ENCODE measurements at regions not wholly inside any gene's neighbourhood (a gene's known extent, or its start where the extent isn't known, plus 50 kb on each side); places are given as distances from the start of the nearest gene placed in this dataset.
A peak's percentile ranks its signal among the peaks of the same experiment; 100 is the strongest.

- no peaks in the 10 kb centered on the region for H3K79me2 ChIP-seq (ENCODE audit: control insufficient read depth, insufficient read depth, low read length)
- POLR2A ChIA-PET, result no interaction called here
- intact Hi-C loops (cut with micrococcal nuclease; ENCODE audit: unreplicated experiment), result loop anchor here (5.0 kb wide), 3 partner anchors 203 to 397 kb away; no protein-coding TSS in a partner anchor
- 45% methylated on average over 6 of the region's 6 CpGs for WGBS (ENCODE audit: insufficient coverage, insufficient replicate concordance, low lambda C conversion rate, missing lambda C conversion rate)
- BruUV-seq (replicated peaks), result no TSS peak
- SMC1A ChIA-PET (ENCODE audit: uncharacterized antibody, unreplicated experiment), result no interaction called here
- no peaks in the 10 kb centered on the region for H4K20me1 ChIP-seq (ENCODE audit: control insufficient read depth, insufficient read depth)
- in situ Hi-C loops (cut with MboI), result no loop called here
- H3K9ac ChIP-seq (ENCODE audit: control insufficient read depth, insufficient read depth, low read length), result no peak overlapping the region
- peaks cover 32% of the 10 kb centered on the region for H3K4me1 ChIP-seq (ENCODE audit: control insufficient read depth, insufficient read depth, low read length)
- CTCF ChIA-PET, result interaction anchor here (1.0 to 1.1 kb wide), 2 partner anchors 8 to 208 kb away, joined by 3 to 4 read pairs; no protein-coding TSS in a partner anchor
- DNase-seq (ENCODE audit: low read depth, low spot score) (no peak), ATAC-seq (no peak), FAIRE-seq (no peak)
- RAD21 ChIA-PET (ENCODE audit: unreplicated experiment), result interaction anchor here (1.4 kb wide), 1 partner anchor 68 kb away, joined by 3 read pairs; no protein-coding TSS in a partner anchor
- no peak overlapping the region for H2AFZ ChIP-seq (ENCODE audit: control insufficient read depth, low read depth, low read length)
- TF ChIP-seq RUNX3 (IDR thresholded peaks at IDR 0.05; ENCODE audit: low read length) (peak; percentile 15; the same call in 1 of the 2 replicates), HCFC1 (IDR thresholded peaks at IDR 0.05; ENCODE audit: low read length) (no peak), IRF4 (IDR thresholded peaks at IDR 0.05; ENCODE audit: low read depth, low read length) (no peak), RAD21 (IDR thresholded peaks at IDR 0.05; ENCODE audit: insufficient read depth, low read depth, low read length) (no peak), LARP7 (IDR thresholded peaks at IDR 0.05) (no peak)
- H3K4me3 ChIP-seq, result no peak overlapping the region
- H3K4me2 ChIP-seq (ENCODE audit: control insufficient read depth, insufficient read depth), result no peak overlapping the region
- no peaks in the 10 kb centered on the region for H3K9me3 ChIP-seq (replicated peaks; ENCODE audit: control insufficient read depth, insufficient read depth, low read length)
- H3K27me3 ChIP-seq (replicated peaks in 1 of 2; ENCODE audit: control insufficient read depth in 2 of 2, insufficient read depth in 2 of 2, low read length in 1 of 2), result no peaks in the 10 kb centered on the region
- no peaks in the 10 kb centered on the region for H3K36me3 ChIP-seq (ENCODE audit: control insufficient read depth in 2 of 2, insufficient read depth in 2 of 2, low read length in 1 of 2)
- no peak overlapping the region for H3K27ac ChIP-seq (ENCODE audit: control insufficient read depth, insufficient read depth)
Observed at GRCh38 chr15:60124460-60125070, 120.5 kb downstream of the FOXB1 start.

DNA sequence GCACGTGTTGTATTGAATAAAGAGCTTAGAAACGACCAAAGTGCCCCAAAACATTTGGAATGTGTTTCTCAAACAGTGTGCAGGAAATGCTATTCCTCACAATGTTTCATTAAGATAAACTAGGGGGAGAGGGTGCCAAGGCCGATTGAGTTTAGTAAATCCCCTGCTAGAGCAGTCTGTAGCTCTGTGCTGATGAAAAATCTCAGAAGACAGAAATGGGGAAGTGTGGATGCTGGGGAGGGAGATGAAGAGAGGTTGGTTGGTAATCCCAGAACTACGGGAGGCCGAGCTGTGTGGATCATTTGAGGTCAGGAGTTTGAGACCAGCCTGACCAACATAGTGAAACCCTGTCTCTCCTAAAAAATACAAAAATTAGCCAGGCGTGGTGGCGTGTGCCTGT lies 121.2 kb downstream of the FOXB1 start:
- 30% methylated on average over 7 of the region's 7 CpGs for WGBS (ENCODE audit: insufficient coverage, insufficient replicate concordance, low lambda C conversion rate, missing lambda C conversion rate)
- FAIRE-seq (no peak), ATAC-seq (no peak), DNase-seq (ENCODE audit: low read depth, low spot score) (no peak)
- H3K36me3 ChIP-seq (ENCODE audit: control insufficient read depth in 2 of 2, insufficient read depth in 2 of 2, low read length in 1 of 2), result no peaks in the 10 kb centered on the region
- H3K9ac ChIP-seq (ENCODE audit: control insufficient read depth, insufficient read depth, low read length), result no peak overlapping the region
- peaks cover 35% of the 10 kb centered on the region for H3K4me1 ChIP-seq (ENCODE audit: control insufficient read depth, insufficient read depth, low read length)
- no peaks in the 10 kb centered on the region for H3K9me3 ChIP-seq (replicated peaks; ENCODE audit: control insufficient read depth, insufficient read depth, low read length)
- no peak overlapping the region for H3K4me3 ChIP-seq
- H2AFZ ChIP-seq (ENCODE audit: control insufficient read depth, low read depth, low read length), result no peak overlapping the region
- ChIA-PET SMC1A (ENCODE audit: uncharacterized antibody, unreplicated experiment) (interaction anchor here (0.7 kb wide), 1 partner anchor 290 kb away, joined by 3 read pairs; no protein-coding TSS in a partner anchor), RAD21 (ENCODE audit: unreplicated experiment) (interaction anchor here (1.4 kb wide), 1 partner anchor 67 kb away, joined by 3 read pairs; no protein-coding TSS in a partner anchor), CTCF (interaction anchor here (1.0 to 1.1 kb wide), 2 partner anchors 9 to 209 kb away, joined by 3 to 4 read pairs; no protein-coding TSS in a partner anchor), POLR2A (no interaction called here)
- no peaks in the 10 kb centered on the region for H3K79me2 ChIP-seq (ENCODE audit: control insufficient read depth, insufficient read depth, low read length)
- no peaks in the 10 kb centered on the region for H4K20me1 ChIP-seq (ENCODE audit: control insufficient read depth, insufficient read depth)
- no TSS peak for BruUV-seq (replicated peaks)
- H3K27me3 ChIP-seq (replicated peaks in 1 of 2; ENCODE audit: control insufficient read depth in 2 of 2, insufficient read depth in 2 of 2, low read length in 1 of 2), result no peaks in the 10 kb centered on the region
- in situ Hi-C loops (cut with MboI) (no loop called here), intact Hi-C loops (cut with micrococcal nuclease; ENCODE audit: unreplicated experiment) (loop anchor here (5.0 kb wide), 2 partner anchors 208 to 398 kb away; no protein-coding TSS in a partner anchor)
- no peak overlapping the region for H3K4me2 ChIP-seq (ENCODE audit: control insufficient read depth, insufficient read depth)
- H3K27ac ChIP-seq (ENCODE audit: control insufficient read depth, insufficient read depth), result no peak overlapping the region
- TF ChIP-seq KLF5 (IDR thresholded peaks at IDR 0.05; ENCODE audit: partially characterized antibody), result no peak
- TF ChIP-seq SPI1 (IDR thresholded peaks at IDR 0.05; ENCODE audit: borderline replicate concordance, insufficient read depth, low read depth, low read length), result peak; percentile 62; the same call in 1 of the 2 replicates

Data from GM12878 (cell line).